GM12873 (cell line): ENCODE measurements at regions not wholly inside any gene's neighbourhood (a gene's known extent, or its start where the extent isn't known, plus 50 kb on each side); places are given as distances from the start of the nearest gene placed in this dataset.

Experiments
- CTCF ChIP-seq: IDR thresholded peaks from 2 replicates; pipeline ENCODE4 v1.5.1; 2012; ENCODE audit warnings: low read depth, mild to moderate bottlenecking, moderate library complexity, low read length, control low read depth; ENCODE audit not compliant: insufficient read depth; ENCODE audit errors: missing control alignments

GRCh38 chr5:5042806-5043205, 97.3 kb upstream of the ADAMTS16 start:
- TF ChIP-seq CTCF = no peak

GRCh38 chr5:5043346-5043745, 96.8 kb upstream of the ADAMTS16 start:
- no peak for TF ChIP-seq CTCF

- TF ChIP-seq CTCF = no peak
Measured at GRCh38 chr5:5044247-5044840, 95.8 kb upstream of the ADAMTS16 start.

GRCh38 chr5:5046680-5047502, 93.2 kb upstream of the ADAMTS16 start:
- no peak for TF ChIP-seq CTCF

GRCh38 chr5:5050801-5051200, 89.3 kb upstream of the ADAMTS16 start:
- no peak for TF ChIP-seq CTCF

GRCh38 chr5:5055712-5056111, 84.4 kb upstream of the ADAMTS16 start:
- no peak for TF ChIP-seq CTCF

- TF ChIP-seq CTCF = no peak
Measured at GRCh38 chr5:5061836-5062235, 78.3 kb upstream of the ADAMTS16 start.
